Central memory CD8-positive, alpha-beta T cell (primary cell): ENCODE measurements at regions not wholly inside any gene's neighbourhood (a gene's known extent, or its start where the extent isn't known, plus 50 kb on each side); places are given as distances from the start of the nearest gene placed in this dataset.
"Not testable (repeated sequence)": the region's sequence is repeated elsewhere in the genome, so short reads cannot be mapped to it uniquely, and the experiment has no call there.

Experiments
- ATAC-seq: fragments of 150-1000 bp; cut with Tn5 transposase; replicated peaks from 2 replicates; pipeline ENCODE4 v1.10.0; 2022; ENCODE audit warnings: mild to moderate bottlenecking, moderate FRiP score, moderate number of reproducible peaks; ENCODE audit not compliant: poor library complexity, severe bottlenecking; ENCODE audit errors: extremely low read depth
- DNase-seq, 2 donors: peaks; one replicate each; pipeline ENCODE4 v3.0.0; 2021; ENCODE audit warnings: low spot score in 2 of 2
- H3K27ac Mint-ChIP-seq: one replicate; pipeline ENCODE4 v1.8.0; 2022; ENCODE audit warnings: low read depth, mild to moderate bottlenecking, moderate library complexity, mixed read lengths
- H3K27me3 Mint-ChIP-seq: one replicate; pipeline ENCODE4 v1.8.0; 2022; ENCODE audit warnings: mixed read lengths
- H3K36me3 Mint-ChIP-seq: one replicate; pipeline ENCODE4 v1.8.0; 2022; ENCODE audit warnings: mild to moderate bottlenecking, moderate library complexity, mixed read lengths; ENCODE audit not compliant: insufficient read depth
- H3K4me1 Mint-ChIP-seq: one replicate; pipeline ENCODE4 v1.8.0; 2022; ENCODE audit warnings: mixed read lengths
- H3K4me3 Mint-ChIP-seq: one replicate; pipeline ENCODE4 v1.8.0; 2022; ENCODE audit warnings: mild to moderate bottlenecking, moderate library complexity, mixed read lengths
- H3K9me3 Mint-ChIP-seq: one replicate; pipeline ENCODE4 v1.8.0; 2022; ENCODE audit warnings: mixed read lengths

- ATAC-seq: no peak
- Mint-ChIP-seq H3K27ac (no peak overlapping the region), H3K4me1 (no peaks in the 10 kb centered on the region), H3K9me3 (no peaks in the 10 kb centered on the region), H3K4me3 (no peak overlapping the region), H3K27me3 (no peaks in the 10 kb centered on the region), H3K36me3 (no peaks in the 10 kb centered on the region)
- no peak for DNase-seq
Observed at GRCh38 chr4:94036964-94037363, 170.7 kb upstream of the SMARCAD1 start.

- H3K4me1 Mint-ChIP-seq: no peaks in the 10 kb centered on the region
- DNase-seq (no peak), ATAC-seq (no peak)
- no peak overlapping the region for H3K4me3 Mint-ChIP-seq
- no peaks in the 10 kb centered on the region for H3K36me3 Mint-ChIP-seq
- H3K27me3 Mint-ChIP-seq: no peaks in the 10 kb centered on the region
- peaks cover 3% of the 10 kb centered on the region for H3K9me3 Mint-ChIP-seq
- H3K27ac Mint-ChIP-seq: no peak overlapping the region
Observed at GRCh38 chr4:94038195-94038594, 169.5 kb upstream of the SMARCAD1 start.

GRCh38 chr4:94039226-94039625 lies 168.4 kb upstream of the SMARCAD1 start:
- DNase-seq (no peak), ATAC-seq (no peak)
- Mint-ChIP-seq H3K27me3 (no peaks in the 10 kb centered on the region), H3K4me3 (no peak overlapping the region), H3K36me3 (no peaks in the 10 kb centered on the region), H3K4me1 (no peaks in the 10 kb centered on the region), H3K27ac (no peak overlapping the region), H3K9me3 (peaks cover 7% of the 10 kb centered on the region)

DNA sequence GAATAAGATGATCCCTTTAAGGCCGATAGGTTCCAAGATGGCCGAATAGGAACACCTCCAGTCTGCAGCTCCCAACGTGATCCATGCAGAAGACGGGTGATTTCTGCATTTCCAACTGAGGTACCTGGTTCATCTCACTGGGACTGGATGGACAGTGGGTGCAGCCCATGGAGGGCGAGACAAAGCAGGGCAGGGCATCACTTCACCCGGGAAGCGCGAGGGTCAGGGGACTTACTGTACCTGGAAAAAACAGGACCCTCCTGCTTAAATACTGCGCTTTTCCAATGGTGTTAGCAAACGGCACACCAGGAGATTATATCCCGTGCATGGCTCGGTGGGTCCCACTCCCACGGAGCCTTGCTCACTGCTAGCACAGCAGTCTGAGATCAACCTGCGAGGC lies 163.2 kb upstream of the SMARCAD1 start:
- not testable (repeated sequence) for H3K27ac Mint-ChIP-seq, H3K36me3 Mint-ChIP-seq, H3K27me3 Mint-ChIP-seq, H3K4me1 Mint-ChIP-seq, ATAC-seq, H3K4me3 Mint-ChIP-seq, DNase-seq
- H3K9me3 Mint-ChIP-seq: peaks cover 26% of the 10 kb centered on the region

GRCh38 chr4:94063084-94063483 lies 144.6 kb upstream of the SMARCAD1 start:
- no peaks in the 10 kb centered on the region for H3K27me3 Mint-ChIP-seq
- no peak overlapping the region for H3K4me3 Mint-ChIP-seq
- H3K4me1 Mint-ChIP-seq: no peaks in the 10 kb centered on the region
- no peaks in the 10 kb centered on the region for H3K9me3 Mint-ChIP-seq
- H3K27ac Mint-ChIP-seq: no peak overlapping the region
- ATAC-seq (no peak), DNase-seq (no peak)
- no peaks in the 10 kb centered on the region for H3K36me3 Mint-ChIP-seq

DNA sequence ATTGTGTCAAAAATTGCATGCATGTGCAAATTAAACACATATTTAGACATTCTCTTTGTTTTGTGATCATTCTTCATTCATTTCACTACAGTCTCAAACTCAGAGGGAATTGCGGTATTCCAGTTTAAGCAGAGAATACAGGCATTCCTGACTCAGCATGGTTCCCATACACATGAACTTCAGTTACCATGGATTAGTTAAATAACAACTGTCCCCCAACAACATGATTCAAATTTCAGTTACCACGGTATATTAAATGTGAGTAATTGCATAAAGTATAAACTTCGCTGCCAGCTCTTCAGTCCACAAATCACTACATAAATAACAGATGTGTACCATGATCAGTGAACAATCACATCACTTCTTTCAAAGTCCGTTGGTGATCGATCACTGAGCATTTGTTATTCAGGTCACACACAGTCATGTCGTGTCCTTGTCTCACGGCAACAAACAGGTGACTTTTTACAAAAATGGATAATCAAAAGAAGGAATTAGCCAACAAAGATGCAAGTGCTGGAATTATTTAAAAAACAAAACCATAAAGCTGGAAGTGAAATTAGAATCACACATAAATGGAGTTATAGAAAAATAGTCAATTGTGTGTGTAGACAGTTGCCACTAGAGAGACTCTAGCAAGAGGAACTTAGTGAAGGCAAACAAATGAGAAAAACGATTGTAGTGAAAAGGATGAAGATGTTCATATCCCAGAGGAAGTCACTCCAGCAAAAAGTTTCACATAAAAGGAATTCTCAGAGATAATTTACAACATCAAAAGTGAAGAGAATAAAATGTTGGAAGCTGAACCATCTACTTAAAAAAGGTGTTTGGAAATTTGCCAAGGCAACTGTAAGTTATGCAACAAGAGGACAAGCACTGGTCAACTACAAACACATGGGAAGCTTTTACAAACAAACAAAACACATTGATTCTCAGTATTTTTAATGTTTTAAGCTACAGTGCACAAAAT lies 138.6 kb upstream of the SMARCAD1 start:
- Mint-ChIP-seq H3K4me3 (no peak overlapping the region), H3K36me3 (no peaks in the 10 kb centered on the region), H3K27ac (no peak overlapping the region), H3K27me3 (no peaks in the 10 kb centered on the region), H3K4me1 (no peaks in the 10 kb centered on the region), H3K9me3 (no peaks in the 10 kb centered on the region)
- ATAC-seq: no peak
- no peak for DNase-seq

DNA sequence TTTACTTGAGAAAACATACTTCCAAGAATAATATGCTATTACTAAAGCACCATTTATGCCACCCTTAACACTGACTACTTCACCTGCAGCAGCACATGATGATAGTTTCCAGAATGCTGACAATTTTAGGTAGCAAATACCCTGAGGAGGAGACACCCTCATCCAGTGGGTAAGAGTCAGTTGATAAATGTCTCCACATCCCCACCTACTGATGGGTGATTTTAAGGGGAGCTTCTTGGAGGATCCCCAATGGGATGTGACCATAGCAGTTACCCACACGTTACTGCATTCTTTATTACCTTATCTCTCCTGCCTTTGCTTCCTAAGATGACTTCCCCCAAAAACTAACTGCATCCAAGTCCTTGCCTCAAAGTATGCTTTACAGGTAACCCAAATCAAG lies 131.2 kb upstream of the SMARCAD1 start:
- DNase-seq: no peak
- Mint-ChIP-seq H3K9me3 (peaks cover 10% of the 10 kb centered on the region), H3K27ac (no peak overlapping the region), H3K36me3 (no peaks in the 10 kb centered on the region), H3K27me3 (no peaks in the 10 kb centered on the region), H3K4me1 (no peaks in the 10 kb centered on the region), H3K4me3 (no peak overlapping the region)
- ATAC-seq: no peak

GRCh38 chr4:94084155-94084554 lies 123.5 kb upstream of the SMARCAD1 start:
- Mint-ChIP-seq H3K9me3 (peaks cover 24% of the 10 kb centered on the region), H3K27me3 (no peaks in the 10 kb centered on the region), H3K4me1 (no peaks in the 10 kb centered on the region), H3K27ac (peak overlapping the region; percentile 35), H3K36me3 (peaks cover 2% of the 10 kb centered on the region), H3K4me3 (no peak overlapping the region)
- ATAC-seq (no peak), DNase-seq (no peak)

- DNase-seq, H3K9me3 Mint-ChIP-seq, H3K36me3 Mint-ChIP-seq, H3K27ac Mint-ChIP-seq, ATAC-seq, H3K4me3 Mint-ChIP-seq, H3K27me3 Mint-ChIP-seq, H3K4me1 Mint-ChIP-seq: not testable (repeated sequence)
Observed at GRCh38 chr4:94099141-94099540, 108.5 kb upstream of the SMARCAD1 start.

- ATAC-seq (no peak), DNase-seq (no peak)
- H3K36me3 Mint-ChIP-seq: no peaks in the 10 kb centered on the region
- H3K9me3 Mint-ChIP-seq: no peaks in the 10 kb centered on the region
- no peaks in the 10 kb centered on the region for H3K4me1 Mint-ChIP-seq
- no peak overlapping the region for H3K27ac Mint-ChIP-seq
- no peak overlapping the region for H3K4me3 Mint-ChIP-seq
- H3K27me3 Mint-ChIP-seq: no peaks in the 10 kb centered on the region
Observed at GRCh38 chr4:94112644-94113043, 95.0 kb upstream of the SMARCAD1 start.

DNA sequence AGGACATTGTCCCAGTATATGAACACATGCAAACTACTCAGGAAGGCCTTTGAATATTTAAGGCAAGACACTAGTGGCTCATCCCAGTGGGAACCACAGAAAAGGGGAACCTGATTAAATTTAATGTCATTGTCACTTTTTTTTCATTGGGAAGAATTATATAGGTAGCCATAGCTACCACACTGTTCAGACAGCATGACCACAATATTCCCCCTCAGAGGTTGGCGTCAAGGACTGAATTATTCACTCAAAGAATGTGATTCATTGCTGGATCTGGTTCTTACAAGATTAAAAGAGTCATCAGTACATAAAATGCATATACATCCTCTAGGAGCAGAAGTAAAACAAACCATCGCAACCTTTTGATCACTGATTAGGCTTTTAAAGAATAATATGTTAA lies 92.0 kb upstream of the SMARCAD1 start:
- Mint-ChIP-seq H3K27ac (no peak overlapping the region), H3K4me3 (no peak overlapping the region), H3K4me1 (no peaks in the 10 kb centered on the region), H3K36me3 (no peaks in the 10 kb centered on the region), H3K27me3 (no peaks in the 10 kb centered on the region), H3K9me3 (no peaks in the 10 kb centered on the region)
- ATAC-seq (no peak), DNase-seq (no peak)

GRCh38 chr4:94116842-94117241 lies 90.8 kb upstream of the SMARCAD1 start:
- H3K27ac Mint-ChIP-seq: no peak overlapping the region
- no peaks in the 10 kb centered on the region for H3K27me3 Mint-ChIP-seq
- no peaks in the 10 kb centered on the region for H3K9me3 Mint-ChIP-seq
- DNase-seq (no peak), ATAC-seq (no peak)
- no peaks in the 10 kb centered on the region for H3K36me3 Mint-ChIP-seq
- H3K4me1 Mint-ChIP-seq: no peaks in the 10 kb centered on the region
- H3K4me3 Mint-ChIP-seq: no peak overlapping the region

DNA sequence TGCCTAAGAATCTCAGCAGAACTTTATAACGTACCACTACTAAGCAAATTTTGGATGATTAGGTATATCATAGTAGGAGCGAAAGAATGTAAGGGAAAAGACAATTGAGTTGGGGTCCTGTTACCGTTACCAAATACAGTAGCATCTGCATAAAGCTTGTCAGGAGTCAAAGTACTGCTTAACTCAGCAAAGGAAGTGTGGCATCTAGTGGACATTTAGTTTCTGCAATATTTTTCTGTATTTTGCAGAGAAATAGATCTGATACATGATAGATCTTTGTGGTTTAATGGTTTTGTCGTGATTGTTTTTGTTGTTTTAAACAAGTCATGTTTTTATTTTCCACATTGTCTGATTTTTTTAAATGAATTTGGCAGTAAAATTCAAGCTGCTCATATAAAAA lies 81.0 kb upstream of the SMARCAD1 start:
- DNase-seq (no peak), ATAC-seq (no peak)
- Mint-ChIP-seq H3K4me1 (no peaks in the 10 kb centered on the region), H3K4me3 (no peak overlapping the region), H3K36me3 (no peaks in the 10 kb centered on the region), H3K9me3 (no peaks in the 10 kb centered on the region), H3K27me3 (peaks cover 9% of the 10 kb centered on the region), H3K27ac (no peak overlapping the region)
